ENCODE measurements at regions not wholly inside any gene's neighbourhood (a gene's known extent, or its start where the extent isn't known, plus 50 kb on each side); places are given as distances from the start of the nearest gene placed in this dataset.

DNA sequence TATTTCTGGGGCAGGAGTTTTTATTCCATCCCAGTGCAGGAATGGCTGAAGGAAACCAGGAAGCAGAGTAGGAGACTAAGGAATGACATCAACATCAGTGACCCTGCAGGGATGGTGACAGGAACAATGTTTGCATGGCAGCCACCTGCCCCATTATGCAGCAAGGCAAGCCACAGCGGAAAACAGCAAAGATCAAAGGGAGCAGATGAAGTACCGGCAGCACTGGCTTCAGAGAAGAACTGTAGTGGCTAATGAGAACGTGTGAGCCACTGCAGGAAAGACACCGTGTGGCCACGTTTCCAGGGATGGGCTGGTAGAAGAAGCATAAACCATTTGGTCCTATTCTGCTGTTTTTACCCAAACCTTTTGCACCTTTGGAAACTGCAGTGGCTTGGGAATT, 52.9 kb upstream of the TAB2 start:
- no peaks in the 10 kb centered on the region for H3K4me1 ChIP-seq (ENCODE audit: insufficient read depth)
- H3K27ac ChIP-seq: no peak overlapping the region
- H3K4me3 ChIP-seq: no peak overlapping the region
- peaks cover 40% of the 10 kb centered on the region for H3K27me3 ChIP-seq (replicated peaks; ENCODE audit: insufficient read depth)
- TF ChIP-seq EZH2 (IDR thresholded peaks at IDR 0.05; ENCODE audit: insufficient read depth, poor library complexity, severe bottlenecking) (no peak), EZH2phosphoT487 (IDR thresholded peaks at IDR 0.05; ENCODE audit: insufficient read depth, low read depth) (no peak)
- no peak overlapping the region for H3K4me2 ChIP-seq (ENCODE audit: unreplicated experiment)
- no peak overlapping the region for H2AFZ ChIP-seq
- H3K9me2 ChIP-seq (ENCODE audit: insufficient read depth): no peaks in the 10 kb centered on the region
- 64 to 66% methylated on average over 5 of the region's 5 CpGs for WGBS, 2 experiments (ENCODE audit: low coverage in 1 of 2, low lambda C conversion rate in 2 of 2, missing lambda C conversion rate in 2 of 2)
- no peak for DNase-seq
- H3F3A ChIP-seq (ENCODE audit: insufficient read depth): no peaks in the 10 kb centered on the region
- H3K79me2 ChIP-seq (ENCODE audit: insufficient read depth): no peaks in the 10 kb centered on the region
- in situ Hi-C loops (cut with MboI): no loop called here
- no peaks in the 10 kb centered on the region for H3K9me3 ChIP-seq (ENCODE audit: low read depth)
- no peaks in the 10 kb centered on the region for H3K36me3 ChIP-seq (ENCODE audit: low read depth)
- H3K9ac ChIP-seq: no peak overlapping the region
- no peaks in the 10 kb centered on the region for H4K20me1 ChIP-seq (ENCODE audit: insufficient read depth)

DNA sequence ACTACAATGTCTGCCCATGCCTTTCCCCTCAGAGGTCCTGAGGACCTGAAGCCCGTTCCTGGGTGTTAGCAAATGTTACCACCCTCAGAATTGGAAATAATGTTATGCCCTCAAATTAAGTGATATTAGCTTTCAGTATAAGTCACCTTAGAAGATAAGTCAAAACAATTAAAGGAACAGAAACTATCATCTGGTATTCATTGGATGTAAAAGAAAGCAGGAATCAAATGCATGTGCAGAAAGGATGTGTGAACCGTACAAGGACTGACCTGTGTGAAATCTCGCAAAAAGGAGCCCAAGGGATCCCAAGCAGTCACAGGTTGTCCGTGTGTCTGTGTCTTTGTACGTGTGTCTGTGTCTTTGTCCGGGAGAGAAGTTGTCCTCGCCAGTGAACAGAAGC, 51.6 kb upstream of the TAB2 start:
- no peaks in the 10 kb centered on the region for H3K9me3 ChIP-seq (ENCODE audit: low read depth)
- in situ Hi-C loops (cut with MboI): no loop called here
- peaks cover 34% of the 10 kb centered on the region for H3K27me3 ChIP-seq (replicated peaks; ENCODE audit: insufficient read depth)
- H3K4me3 ChIP-seq: no peak overlapping the region
- no peaks in the 10 kb centered on the region for H3F3A ChIP-seq (ENCODE audit: insufficient read depth)
- no peaks in the 10 kb centered on the region for H3K4me1 ChIP-seq (ENCODE audit: insufficient read depth)
- H3K9ac ChIP-seq: no peak overlapping the region
- H3K27ac ChIP-seq: no peak overlapping the region
- H3K79me2 ChIP-seq (ENCODE audit: insufficient read depth): no peaks in the 10 kb centered on the region
- DNase-seq: no peak
- no peak overlapping the region for H2AFZ ChIP-seq
- H3K36me3 ChIP-seq (ENCODE audit: low read depth): no peaks in the 10 kb centered on the region
- TF ChIP-seq EZH2 (IDR thresholded peaks at IDR 0.05; ENCODE audit: insufficient read depth, poor library complexity, severe bottlenecking) (no peak), EZH2phosphoT487 (IDR thresholded peaks at IDR 0.05; ENCODE audit: insufficient read depth, low read depth) (no peak)
- WGBS, 2 experiments (ENCODE audit: low coverage in 1 of 2, low lambda C conversion rate in 2 of 2, missing lambda C conversion rate in 2 of 2): 65 to 71% methylated on average over 7 of the region's 7 CpGs
- no peaks in the 10 kb centered on the region for H4K20me1 ChIP-seq (ENCODE audit: insufficient read depth)
- no peak overlapping the region for H3K4me2 ChIP-seq (ENCODE audit: unreplicated experiment)
- H3K9me2 ChIP-seq (ENCODE audit: insufficient read depth): no peaks in the 10 kb centered on the region

DNA sequence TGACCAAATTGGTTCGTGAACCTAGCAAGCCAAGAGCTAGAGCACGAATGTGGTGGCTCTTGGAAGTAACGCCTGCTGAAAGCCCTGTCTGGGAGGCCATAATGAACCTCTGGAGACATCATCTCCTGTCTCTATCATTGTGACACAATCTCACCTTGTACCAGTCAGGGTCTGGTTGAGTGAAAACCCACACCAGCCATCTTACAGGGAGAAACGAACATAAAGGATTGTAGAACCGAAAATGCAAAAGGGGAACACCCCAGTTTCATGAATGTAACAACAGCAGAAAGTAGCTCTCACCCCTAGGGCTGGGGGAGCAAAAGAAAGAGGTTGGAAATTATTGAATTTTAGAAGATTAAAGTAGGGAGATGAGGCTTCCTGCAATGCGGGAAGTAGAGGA, 50.9 kb upstream of the TAB2 start:
- Histone ChIP-seq H3K9me2 (ENCODE audit: insufficient read depth) (no peaks in the 10 kb centered on the region), H3K27me3 (replicated peaks; ENCODE audit: insufficient read depth) (peaks cover 26% of the 10 kb centered on the region), H2AFZ (no peak overlapping the region), H3K9ac (no peak overlapping the region), H3K79me2 (ENCODE audit: insufficient read depth) (no peaks in the 10 kb centered on the region), H3K4me3 (no peak overlapping the region), H3K27ac (no peak overlapping the region), H3F3A (ENCODE audit: insufficient read depth) (no peaks in the 10 kb centered on the region), H3K9me3 (ENCODE audit: low read depth) (no peaks in the 10 kb centered on the region), H4K20me1 (ENCODE audit: insufficient read depth) (no peaks in the 10 kb centered on the region), H3K4me2 (ENCODE audit: unreplicated experiment) (no peak overlapping the region), H3K4me1 (ENCODE audit: insufficient read depth) (peaks cover 5% of the 10 kb centered on the region; the same call in 1 of the 2 replicates), H3K36me3 (ENCODE audit: low read depth) (no peaks in the 10 kb centered on the region)
- in situ Hi-C loops (cut with MboI): no loop called here
- no peak for DNase-seq
- TF ChIP-seq EZH2 (IDR thresholded peaks at IDR 0.05; ENCODE audit: insufficient read depth, poor library complexity, severe bottlenecking) (no peak), EZH2phosphoT487 (IDR thresholded peaks at IDR 0.05; ENCODE audit: insufficient read depth, low read depth) (no peak)
- WGBS, 2 experiments (ENCODE audit: low coverage in 1 of 2, low lambda C conversion rate in 2 of 2, missing lambda C conversion rate in 2 of 2): 84 to 87% methylated on average over 6 of the region's 6 CpGs

DNA sequence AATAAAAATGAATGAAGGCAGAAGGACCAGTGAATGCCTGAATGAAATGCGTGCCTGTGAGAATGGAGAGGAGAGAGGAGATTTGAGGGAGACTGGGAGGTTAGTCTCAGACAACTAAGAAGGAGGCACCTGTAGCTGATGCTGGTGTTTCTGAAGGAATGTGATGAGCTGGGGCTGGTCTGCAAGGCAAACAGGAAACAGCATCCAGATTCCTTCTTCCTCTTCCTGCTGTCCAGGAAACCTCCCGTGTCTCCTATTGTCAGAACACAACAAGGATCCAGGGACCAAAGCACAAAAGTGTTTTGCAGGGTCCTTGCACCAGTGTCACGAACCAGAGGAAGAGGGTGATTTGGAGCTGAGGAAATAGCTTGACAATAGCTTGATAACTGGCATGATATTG, 50.4 kb upstream of the TAB2 start:
- no peak overlapping the region for H3K9ac ChIP-seq

DNA sequence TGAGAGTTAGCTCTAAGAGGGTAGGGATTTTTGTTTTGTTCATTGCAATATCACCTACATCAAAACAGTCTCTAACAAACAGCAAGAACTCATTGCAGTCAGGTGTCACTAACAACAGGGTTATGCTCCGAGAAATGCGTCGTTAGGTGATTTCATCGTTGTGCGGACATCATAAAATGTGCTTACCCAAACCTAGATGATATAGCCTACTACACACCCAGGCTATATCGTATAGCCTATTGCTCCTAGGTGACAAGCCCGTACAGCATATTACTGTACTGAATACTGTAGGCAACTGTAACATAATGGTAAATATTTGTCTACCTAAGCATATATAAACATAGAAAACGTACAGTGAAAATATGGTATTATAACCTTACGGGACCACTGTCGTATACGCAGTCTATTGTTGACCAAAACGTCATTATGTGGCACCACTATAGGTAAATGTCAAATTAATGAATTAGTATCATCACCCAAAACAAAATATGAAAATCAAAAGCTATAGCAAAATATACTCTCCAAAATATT, 49.9 kb upstream of the TAB2 start:
- Histone ChIP-seq H3K9ac (no peak overlapping the region), H3K27me3 (replicated peaks; ENCODE audit: insufficient read depth) (peaks cover 23% of the 10 kb centered on the region), H3K4me1 (ENCODE audit: insufficient read depth) (peaks cover 9% of the 10 kb centered on the region; the same call in 1 of the 2 replicates), H3K36me3 (ENCODE audit: low read depth) (no peaks in the 10 kb centered on the region), H3F3A (ENCODE audit: insufficient read depth) (no peaks in the 10 kb centered on the region), H3K9me2 (ENCODE audit: insufficient read depth) (no peaks in the 10 kb centered on the region), H3K27ac (no peak overlapping the region), H3K79me2 (ENCODE audit: insufficient read depth) (no peaks in the 10 kb centered on the region), H3K4me2 (ENCODE audit: unreplicated experiment) (no peak overlapping the region), H3K4me3 (no peak overlapping the region), H2AFZ (no peak overlapping the region), H4K20me1 (ENCODE audit: insufficient read depth) (no peaks in the 10 kb centered on the region), H3K9me3 (ENCODE audit: low read depth) (no peaks in the 10 kb centered on the region)
- DNase-seq: no peak
- 82 to 83% methylated on average over 12 of the region's 12 CpGs for WGBS, 2 experiments (ENCODE audit: low coverage in 1 of 2, low lambda C conversion rate in 2 of 2, missing lambda C conversion rate in 2 of 2)
- in situ Hi-C loops (cut with MboI): no loop called here
- TF ChIP-seq EZH2 (IDR thresholded peaks at IDR 0.05; ENCODE audit: insufficient read depth, poor library complexity, severe bottlenecking) (no peak), EZH2phosphoT487 (IDR thresholded peaks at IDR 0.05; ENCODE audit: insufficient read depth, low read depth) (no peak)

More for the DNA sequence above, 50.4 kb upstream of the TAB2 start:
- H4K20me1 ChIP-seq (ENCODE audit: insufficient read depth): no peaks in the 10 kb centered on the region
- no peaks in the 10 kb centered on the region for H3K9me2 ChIP-seq (ENCODE audit: insufficient read depth)
- H2AFZ ChIP-seq: no peak overlapping the region
- H3K4me1 ChIP-seq (ENCODE audit: insufficient read depth): peaks cover 9% of the 10 kb centered on the region; the same call in 1 of the 2 replicates
- H3K9me3 ChIP-seq (ENCODE audit: low read depth): no peaks in the 10 kb centered on the region
- TF ChIP-seq EZH2 (IDR thresholded peaks at IDR 0.05; ENCODE audit: insufficient read depth, poor library complexity, severe bottlenecking): no peak
- TF ChIP-seq EZH2phosphoT487 (IDR thresholded peaks at IDR 0.05; ENCODE audit: insufficient read depth, low read depth): no peak
- in situ Hi-C loops (cut with MboI): no loop called here
- no peaks in the 10 kb centered on the region for H3F3A ChIP-seq (ENCODE audit: insufficient read depth)
- H3K27ac ChIP-seq: no peak overlapping the region
- no peak overlapping the region for H3K4me3 ChIP-seq
- no peak for DNase-seq
- peaks cover 23% of the 10 kb centered on the region for H3K27me3 ChIP-seq (replicated peaks; ENCODE audit: insufficient read depth)
- WGBS, 2 experiments (ENCODE audit: low coverage in 1 of 2, low lambda C conversion rate in 2 of 2, missing lambda C conversion rate in 2 of 2): 33 to 37% methylated on average over 3 of the region's 3 CpGs
- H3K36me3 ChIP-seq (ENCODE audit: low read depth): no peaks in the 10 kb centered on the region
- H3K4me2 ChIP-seq (ENCODE audit: unreplicated experiment): no peak overlapping the region
- no peaks in the 10 kb centered on the region for H3K79me2 ChIP-seq (ENCODE audit: insufficient read depth)

Data from GM23248 (cell line).